H1 (cell line): ENCODE measurements at regions not wholly inside any gene's neighbourhood (a gene's known extent, or its start where the extent isn't known, plus 50 kb on each side); places are given as distances from the start of the nearest gene placed in this dataset.

Experiments
- HDAC2 ChIP-seq, 2 experiments: fragments of 300-600 bp in 1 of 2; sonication (generic) in 1 of 2; IDR thresholded peaks; 2 replicates each; pipeline ENCODE4 v1.6.1; 2011 to 2012; ENCODE audit warnings: low read depth in 2 of 2, low read length in 2 of 2, mild to moderate bottlenecking in 2 of 2, moderate library complexity in 2 of 2, borderline replicate concordance in 1 of 2, inconsistent platforms in 1 of 2
- TCF12 ChIP-seq: IDR thresholded peaks from 2 replicates; pipeline ENCODE4 v1.6.1; 2011; ENCODE audit warnings: low read depth, mild to moderate bottlenecking, low read length

DNA sequence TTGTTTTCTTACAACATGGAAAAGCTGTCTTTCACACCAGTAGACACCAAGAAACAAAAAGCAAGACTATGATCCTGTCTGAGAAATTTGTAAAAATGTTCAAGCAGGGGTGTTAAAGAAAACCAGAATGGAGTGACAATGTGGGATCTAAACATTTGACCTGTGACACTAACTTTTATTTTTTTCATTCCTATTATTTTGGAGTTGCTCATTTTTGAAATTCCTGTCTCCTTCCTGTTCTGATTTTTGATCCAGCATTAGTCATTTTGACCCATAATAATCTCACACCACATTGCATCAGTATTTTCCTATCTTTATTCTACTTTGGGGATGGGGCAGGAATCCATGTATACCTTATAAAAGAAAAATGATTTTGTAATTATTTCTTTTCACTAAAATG is 164.2 kb downstream of the DLEU7 start (continued):
- TF ChIP-seq TCF12 (no peak), HDAC2 (IDR thresholded peaks at IDR 0.05; ENCODE audit: borderline replicate concordance in 1 of 2, low read depth in 2 of 2, low read length in 2 of 2) (no peak)
